Stimulated activated CD8-positive, alpha-beta memory T cell treated with anti-CD3 and anti-CD28 coated beads, Interleukin-7, amount 100 ng/mL, for 1 hour (primary cell): ENCODE measurements at regions not wholly inside any gene's neighbourhood (a gene's known extent, or its start where the extent isn't known, plus 50 kb on each side); places are given as distances from the start of the nearest gene placed in this dataset.

Experiments used
- DNase-seq, 2 donors: peaks; one replicate each; pipeline ENCODE4 v3.0.0-alpha.2; 2020; ENCODE audit warnings: low read depth in 2 of 2

- no peak for DNase-seq
Measured at GRCh38 chr13:33372251-33372919, 86.8 kb upstream of the STARD13 start.

GRCh38 chr13:33373624-33374023 is 88.1 kb upstream of the STARD13 start:
- DNase-seq, result no peak

GRCh38 chr13:33375421-33375820 is 89.9 kb upstream of the STARD13 start:
- no peak for DNase-seq

GRCh38 chr13:33376212-33376611 is 90.7 kb upstream of the STARD13 start:
- no peak for DNase-seq

GRCh38 chr13:33377411-33377810 is 91.9 kb upstream of the STARD13 start:
- no peak for DNase-seq

- DNase-seq, result no peak
Measured at GRCh38 chr13:33377825-33378224, 92.3 kb upstream of the STARD13 start.

- DNase-seq, result no peak
Measured at GRCh38 chr13:33379608-33380007, 94.1 kb upstream of the STARD13 start.

GRCh38 chr13:33380487-33381079 is 95.0 kb upstream of the STARD13 start:
- no peak for DNase-seq

GRCh38 chr13:33381180-33381579 is 95.6 kb upstream of the STARD13 start:
- DNase-seq, result no peak

GRCh38 chr13:33381906-33382305 is 96.4 kb upstream of the STARD13 start:
- DNase-seq, result no peak

- no peak for DNase-seq
Measured at GRCh38 chr13:33383724-33384577, 98.4 kb upstream of the STARD13 start.

GRCh38 chr13:33388286-33388998 is 102.9 kb upstream of the STARD13 start:
- no peak for DNase-seq

GRCh38 chr13:33392794-33393405 is 107.3 kb upstream of the STARD13 start:
- no peak for DNase-seq

- DNase-seq, result no peak
Measured at GRCh38 chr13:33394294-33394932, 108.9 kb upstream of the STARD13 start.

GRCh38 chr13:33401238-33401637 is 115.7 kb upstream of the STARD13 start:
- DNase-seq, result no peak

GRCh38 chr13:33402975-33403374 is 117.4 kb upstream of the STARD13 start:
- DNase-seq, result no peak

GRCh38 chr13:33403807-33404362 is 118.3 kb upstream of the STARD13 start:
- DNase-seq, result no peak

- no peak for DNase-seq
Measured at GRCh38 chr13:33405371-33405770, 119.8 kb upstream of the STARD13 start.

GRCh38 chr13:33409673-33410510 is 124.3 kb upstream of the STARD13 start:
- DNase-seq, result no peak

GRCh38 chr13:33410619-33411018 is 125.1 kb upstream of the STARD13 start:
- DNase-seq, result no peak
